ENCODE measurements at regions not wholly inside any gene's neighbourhood (a gene's known extent, or its start where the extent isn't known, plus 50 kb on each side); places are given as distances from the start of the nearest gene placed in this dataset.

DNA sequence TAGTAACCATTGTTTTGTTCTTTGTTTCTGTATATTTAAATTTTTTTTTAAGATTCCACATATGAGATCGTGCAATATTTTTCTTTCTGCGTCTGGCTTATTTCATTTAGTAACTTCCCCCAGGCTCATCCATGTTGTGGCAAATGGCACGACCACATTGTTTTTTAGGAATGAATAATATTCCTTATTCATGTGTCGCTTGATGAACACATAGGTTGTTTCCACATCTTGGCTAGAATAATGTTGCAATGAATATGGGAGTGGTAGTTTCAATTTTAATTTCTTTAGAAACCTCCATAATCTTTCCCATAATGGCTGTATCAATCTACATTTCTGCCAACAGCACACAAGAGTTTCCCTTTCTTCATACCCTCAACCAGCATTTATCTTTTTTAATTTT lies 166.8 kb upstream of the NR3C2 start:
- TF ChIP-seq, protein P1, sequence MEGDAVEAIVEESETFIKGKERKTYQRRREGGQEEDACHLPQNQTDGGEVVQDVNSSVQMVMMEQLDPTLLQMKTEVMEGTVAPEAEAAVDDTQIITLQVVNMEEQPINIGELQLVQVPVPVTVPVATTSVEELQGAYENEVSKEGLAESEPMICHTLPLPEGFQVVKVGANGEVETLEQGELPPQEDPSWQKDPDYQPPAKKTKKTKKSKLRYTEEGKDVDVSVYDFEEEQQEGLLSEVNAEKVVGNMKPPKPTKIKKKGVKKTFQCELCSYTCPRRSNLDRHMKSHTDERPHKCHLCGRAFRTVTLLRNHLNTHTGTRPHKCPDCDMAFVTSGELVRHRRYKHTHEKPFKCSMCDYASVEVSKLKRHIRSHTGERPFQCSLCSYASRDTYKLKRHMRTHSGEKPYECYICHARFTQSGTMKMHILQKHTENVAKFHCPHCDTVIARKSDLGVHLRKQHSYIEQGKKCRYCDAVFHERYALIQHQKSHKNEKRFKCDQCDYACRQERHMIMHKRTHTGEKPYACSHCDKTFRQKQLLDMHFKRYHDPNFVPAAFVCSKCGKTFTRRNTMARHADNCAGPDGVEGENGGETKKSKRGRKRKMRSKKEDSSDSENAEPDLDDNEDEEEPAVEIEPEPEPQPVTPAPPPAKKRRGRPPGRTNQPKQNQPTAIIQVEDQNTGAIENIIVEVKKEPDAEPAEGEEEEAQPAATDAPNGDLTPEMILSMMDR (IDR thresholded peaks at IDR 0.05 in 4 of 5, conservative IDR thresholded peaks at IDR 0.05 in 1 of 5) = no peak
- no peak for TF ChIP-seq POLR2A (IDR thresholded peaks at IDR 0.05)

All from gastrocnemius medialis (tissue), 4 donors.